CD8-positive, alpha-beta memory T cell (primary cell): ENCODE measurements at regions not wholly inside any gene's neighbourhood (a gene's known extent, or its start where the extent isn't known, plus 50 kb on each side); places are given as distances from the start of the nearest gene placed in this dataset.
"Not testable (repeated sequence)": the region's sequence is repeated elsewhere in the genome, so short reads cannot be mapped to it uniquely, and the experiment has no call there.

Source experiments
- CTCF ChIA-PET: fragments of 350-600 bp; sonication (Branson Sonifier 250); formaldehyde crosslinking; loops from one replicate; lab custom pipeline; 2021; ENCODE audit warnings: antibody characterized with exemption; lab: Charles Lee
- POLR2A ChIA-PET: fragments of 350-600 bp; sonication (Branson Sonifier 250); formaldehyde crosslinking; loops from one replicate; lab custom pipeline; 2021; ENCODE audit warnings: antibody characterized with exemption; lab: Charles Lee
- DNase-seq, 5 donors: peaks; one replicate each; pipeline versions ENCODE4 v3.0.0 to v3.0.0-alpha.2; 2020 to 2022; ENCODE audit warnings: mixed read lengths in 1 of 5
- H3K27ac ChIP-seq: one replicate; pipeline ENCODE4 v1.7.0; 2013; ENCODE audit warnings: low read depth, mild to moderate bottlenecking, low read length, moderate library complexity
- H3K27me3 ChIP-seq: 2 replicates; pipeline ENCODE4 v1.7.0; 2013; ENCODE audit warnings: low read length, mild to moderate bottlenecking; ENCODE audit not compliant: insufficient read depth, poor library complexity, severe bottlenecking
- H3K36me3 ChIP-seq: 2 replicates; pipeline ENCODE4 v1.7.0; 2013; ENCODE audit warnings: mild to moderate bottlenecking, low read length, moderate library complexity; ENCODE audit not compliant: insufficient read depth
- H3K4me1 ChIP-seq: 2 replicates; pipeline ENCODE4 v1.7.0; 2013; ENCODE audit warnings: mild to moderate bottlenecking, low read length, moderate library complexity; ENCODE audit not compliant: insufficient read depth
- H3K4me3 ChIP-seq: 2 replicates; pipeline ENCODE4 v1.7.0; 2013; ENCODE audit warnings: mild to moderate bottlenecking, low read length
- H3K9me3 ChIP-seq: 2 replicates; pipeline ENCODE4 v1.7.0; 2013; ENCODE audit warnings: mild to moderate bottlenecking, low read length
- H3K27ac Mint-ChIP-seq, 8 donors: one replicate each; pipeline ENCODE4 v1.8.0; 2020 to 2021; ENCODE audit warnings: mixed read lengths in 8 of 8, mild to moderate bottlenecking in 6 of 8, inconsistent platforms in 3 of 8, moderate library complexity in 3 of 8
- H3K27me3 Mint-ChIP-seq, 2 donors: one replicate each; pipeline ENCODE4 v1.8.0; 2020 to 2021; ENCODE audit warnings: mixed read lengths in 2 of 2, mild to moderate bottlenecking in 1 of 2, moderate library complexity in 1 of 2
- H3K36me3 Mint-ChIP-seq, 3 donors: one replicate each; pipeline ENCODE4 v1.8.0; 2020 to 2021; ENCODE audit warnings: mixed read lengths in 3 of 3, inconsistent platforms in 1 of 3, mild to moderate bottlenecking in 1 of 3
- H3K4me1 Mint-ChIP-seq, 3 donors: one replicate each; pipeline ENCODE4 v1.8.0; 2020 to 2021; ENCODE audit warnings: mixed read lengths in 3 of 3, inconsistent platforms in 1 of 3, mild to moderate bottlenecking in 1 of 3
- H3K4me3 Mint-ChIP-seq, 7 donors: one replicate each; pipeline ENCODE4 v1.8.0; 2020 to 2021; ENCODE audit warnings: mixed read lengths in 7 of 7, mild to moderate bottlenecking in 6 of 7, moderate library complexity in 4 of 7, inconsistent platforms in 2 of 7
- H3K9me3 Mint-ChIP-seq, 5 donors: one replicate each; pipeline ENCODE4 v1.8.0; 2020 to 2022; ENCODE audit warnings: mixed read lengths in 5 of 5, mild to moderate bottlenecking in 3 of 5, moderate library complexity in 2 of 5, inconsistent platforms in 1 of 5

GRCh38 chr13:59425211-59425741 is 738.5 kb downstream of the DIAPH3 start:
- Histone ChIP-seq H3K27me3 (no peaks in the 10 kb centered on the region), H3K4me3 (no peak overlapping the region), H3K4me1 (no peaks in the 10 kb centered on the region), H3K27ac (no peak overlapping the region), H3K9me3 (no peaks in the 10 kb centered on the region), H3K36me3 (no peaks in the 10 kb centered on the region)
- H3K27ac Mint-ChIP-seq, result no peak overlapping the region
- POLR2A ChIA-PET, result no interaction called here
- no peak for DNase-seq
- H3K4me1 Mint-ChIP-seq, result no peaks in the 10 kb centered on the region
- CTCF ChIA-PET, result no interaction called here
- H3K27me3 Mint-ChIP-seq, result peaks cover 3 to 7% of the 10 kb centered on the region in 2 donors
- H3K4me3 Mint-ChIP-seq, result no peak overlapping the region
- H3K9me3 Mint-ChIP-seq, result peaks cover 0 to 3% (median 0%) of the 10 kb centered on the region in 5 donors
- H3K36me3 Mint-ChIP-seq, result no peaks in the 10 kb centered on the region

- ChIA-PET CTCF (no interaction called here), POLR2A (no interaction called here)
- H3K27ac ChIP-seq, result no peak overlapping the region
- H3K27me3 Mint-ChIP-seq, result peaks cover 0 to 9% of the 10 kb centered on the region in 2 donors
- no peak for DNase-seq
- peaks cover 22 to 40% (median 30%) of the 10 kb centered on the region in 5 donors for H3K9me3 Mint-ChIP-seq
- peaks cover 0 to 13% (median 0%) of the 10 kb centered on the region in 3 donors for H3K36me3 Mint-ChIP-seq
- peaks cover 0 to 3% (median 0%) of the 10 kb centered on the region in 3 donors for H3K4me1 Mint-ChIP-seq
- no peaks in the 10 kb centered on the region for H3K27me3 ChIP-seq
- H3K4me3 Mint-ChIP-seq, result no peak overlapping the region
- no peak overlapping the region for H3K4me3 ChIP-seq
- no peak overlapping the region for H3K27ac Mint-ChIP-seq
- H3K36me3 ChIP-seq, result no peaks in the 10 kb centered on the region
- H3K4me1 ChIP-seq, result no peaks in the 10 kb centered on the region
- no peaks in the 10 kb centered on the region for H3K9me3 ChIP-seq
Observed at GRCh38 chr13:59435024-59435423, 728.7 kb downstream of the DIAPH3 start.

GRCh38 chr13:59437544-59438301 is 726.0 kb downstream of the DIAPH3 start:
- no peak overlapping the region for H3K4me3 Mint-ChIP-seq
- Histone ChIP-seq H3K4me1 (no peaks in the 10 kb centered on the region), H3K27me3 (no peaks in the 10 kb centered on the region), H3K9me3 (no peaks in the 10 kb centered on the region), H3K27ac (no peak overlapping the region), H3K4me3 (no peak overlapping the region), H3K36me3 (no peaks in the 10 kb centered on the region)
- no peak for DNase-seq
- peaks cover 4 to 30% of the 10 kb centered on the region in 2 donors for H3K27me3 Mint-ChIP-seq
- H3K4me1 Mint-ChIP-seq, result peaks cover 4 to 11% (median 6%) of the 10 kb centered on the region in 3 donors
- no peak overlapping the region for H3K27ac Mint-ChIP-seq
- H3K36me3 Mint-ChIP-seq, result peaks cover 0 to 13% (median 0%) of the 10 kb centered on the region in 3 donors
- CTCF ChIA-PET, result no interaction called here
- H3K9me3 Mint-ChIP-seq, result peaks cover 16 to 31% (median 21%) of the 10 kb centered on the region in 5 donors
- POLR2A ChIA-PET, result no interaction called here

GRCh38 chr13:59439776-59440428 is 723.8 kb downstream of the DIAPH3 start:
- Mint-ChIP-seq H3K36me3 (no peaks in the 10 kb centered on the region), H3K9me3 (peaks cover 0 to 11% (median 4%) of the 10 kb centered on the region in 5 donors), H3K27ac (no peak overlapping the region), H3K4me3 (no peak overlapping the region), H3K27me3 (peaks cover 4 to 41% of the 10 kb centered on the region in 2 donors), H3K4me1 (peaks cover 4 to 11% (median 6%) of the 10 kb centered on the region in 3 donors)
- no peaks in the 10 kb centered on the region for H3K9me3 ChIP-seq
- no peak overlapping the region for H3K27ac ChIP-seq
- ChIA-PET POLR2A (no interaction called here), CTCF (no interaction called here)
- no peaks in the 10 kb centered on the region for H3K36me3 ChIP-seq
- no peaks in the 10 kb centered on the region for H3K27me3 ChIP-seq
- DNase-seq, result no peak
- H3K4me1 ChIP-seq, result no peaks in the 10 kb centered on the region
- no peak overlapping the region for H3K4me3 ChIP-seq

GRCh38 chr13:59441068-59441467 is 722.7 kb downstream of the DIAPH3 start:
- H3K27ac Mint-ChIP-seq, result peak overlapping the region in 1 of 8 donors; percentile 4
- H3K4me1 ChIP-seq, H3K27me3 ChIP-seq, H3K9me3 ChIP-seq, H3K27ac ChIP-seq, H3K4me3 ChIP-seq, CTCF ChIA-PET, H3K36me3 ChIP-seq, POLR2A ChIA-PET, DNase-seq, H3K9me3 Mint-ChIP-seq, H3K36me3 Mint-ChIP-seq: not testable (repeated sequence)
- H3K4me3 Mint-ChIP-seq, result peak overlapping the region in 6 of 7 donors; percentile 0 to 83 (median 24)
- peaks cover 4 to 46% of the 10 kb centered on the region in 2 donors for H3K27me3 Mint-ChIP-seq
- peaks cover 4 to 11% (median 6%) of the 10 kb centered on the region in 3 donors for H3K4me1 Mint-ChIP-seq

- no peak overlapping the region for H3K4me3 ChIP-seq
- H3K9me3 ChIP-seq, result no peaks in the 10 kb centered on the region
- H3K27me3 Mint-ChIP-seq, result peaks cover 4 to 46% of the 10 kb centered on the region in 2 donors
- H3K4me3 Mint-ChIP-seq, result peak overlapping the region in 1 of 7 donors; percentile 63
- peaks cover 0 to 3% (median 0%) of the 10 kb centered on the region in 5 donors for H3K9me3 Mint-ChIP-seq
- POLR2A ChIA-PET, result no interaction called here
- no peaks in the 10 kb centered on the region for H3K27me3 ChIP-seq
- H3K36me3 ChIP-seq, result no peaks in the 10 kb centered on the region
- H3K4me1 Mint-ChIP-seq, result peaks cover 4 to 11% (median 6%) of the 10 kb centered on the region in 3 donors
- H3K27ac Mint-ChIP-seq, result peak overlapping the region in 1 of 8 donors; percentile 17
- H3K36me3 Mint-ChIP-seq, result no peaks in the 10 kb centered on the region
- no peak overlapping the region for H3K27ac ChIP-seq
- H3K4me1 ChIP-seq, result no peaks in the 10 kb centered on the region
- CTCF ChIA-PET, result no interaction called here
- DNase-seq, result no peak
Observed at GRCh38 chr13:59441596-59442280, 722.0 kb downstream of the DIAPH3 start.

GRCh38 chr13:59442461-59442860 is 721.3 kb downstream of the DIAPH3 start:
- ChIA-PET CTCF (no interaction called here), POLR2A (no interaction called here)
- no peaks in the 10 kb centered on the region for H3K4me1 ChIP-seq
- H3K9me3 Mint-ChIP-seq, result peaks cover 0 to 3% (median 0%) of the 10 kb centered on the region in 5 donors
- no peaks in the 10 kb centered on the region for H3K9me3 ChIP-seq
- no peaks in the 10 kb centered on the region for H3K27me3 ChIP-seq
- peaks cover 4 to 46% of the 10 kb centered on the region in 2 donors for H3K27me3 Mint-ChIP-seq
- H3K4me3 ChIP-seq, result no peak overlapping the region
- no peak overlapping the region for H3K27ac Mint-ChIP-seq
- no peak overlapping the region for H3K4me3 Mint-ChIP-seq
- no peak for DNase-seq
- H3K27ac ChIP-seq, result no peak overlapping the region
- H3K36me3 ChIP-seq, result no peaks in the 10 kb centered on the region
- peaks cover 4 to 11% (median 6%) of the 10 kb centered on the region in 3 donors for H3K4me1 Mint-ChIP-seq
- no peaks in the 10 kb centered on the region for H3K36me3 Mint-ChIP-seq
